ENCODE measurements at regions not wholly inside any gene's neighbourhood (a gene's known extent, or its start where the extent isn't known, plus 50 kb on each side); places are given as distances from the start of the nearest gene placed in this dataset.

DNA sequence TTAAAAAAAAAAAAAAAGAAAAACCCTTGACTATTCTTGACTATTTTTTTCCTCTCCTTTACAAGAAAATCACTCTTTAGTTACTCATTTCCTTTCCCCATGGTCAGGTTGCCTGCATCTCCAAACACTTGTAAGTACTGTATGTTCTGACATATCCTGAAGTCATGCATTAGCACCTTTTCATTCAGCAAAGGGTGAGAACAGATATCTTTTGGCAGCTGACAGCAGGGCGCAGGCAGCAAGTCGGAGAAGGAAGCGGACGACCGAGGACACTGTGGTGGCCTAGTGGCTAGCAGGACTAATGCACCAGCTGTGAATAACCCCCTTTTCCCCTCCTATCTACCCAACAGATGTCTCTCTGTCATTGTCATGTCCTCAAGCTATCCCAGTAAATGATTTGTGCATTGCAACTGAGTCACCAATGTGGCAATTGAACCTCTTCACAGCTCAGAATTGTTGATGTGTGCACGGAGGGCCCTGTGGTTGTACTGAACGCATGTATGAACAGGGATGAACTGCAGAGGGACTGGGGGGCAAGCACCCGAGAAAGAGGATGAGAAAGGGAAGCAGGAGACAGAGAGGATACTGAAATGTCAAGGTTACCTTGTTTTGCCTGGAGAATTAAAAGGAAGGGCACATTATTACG lies 996.0 kb upstream of the ARRDC3 start:
- TF ChIP-seq EZH2 (IDR thresholded peaks at IDR 0.05; ENCODE audit: borderline replicate concordance, insufficient read depth, low read length, poor library complexity, severe bottlenecking) (no peak), POLR2AphosphoS5 (IDR thresholded peaks at IDR 0.05) (no peak), EP300 (conservative IDR thresholded peaks at IDR 0.05; ENCODE audit: poor library complexity, severe bottlenecking) (no peak), TAF1 (IDR thresholded peaks at IDR 0.05; ENCODE audit: low read depth) (no peak), SMC3 (conservative IDR thresholded peaks at IDR 0.05; ENCODE audit: poor library complexity) (no peak), RAD21 (conservative IDR thresholded peaks at IDR 0.05) (no peak), MXI1 (conservative IDR thresholded peaks at IDR 0.05; ENCODE audit: poor library complexity, severe bottlenecking) (no peak)
- TF ChIP-seq, protein P1, sequence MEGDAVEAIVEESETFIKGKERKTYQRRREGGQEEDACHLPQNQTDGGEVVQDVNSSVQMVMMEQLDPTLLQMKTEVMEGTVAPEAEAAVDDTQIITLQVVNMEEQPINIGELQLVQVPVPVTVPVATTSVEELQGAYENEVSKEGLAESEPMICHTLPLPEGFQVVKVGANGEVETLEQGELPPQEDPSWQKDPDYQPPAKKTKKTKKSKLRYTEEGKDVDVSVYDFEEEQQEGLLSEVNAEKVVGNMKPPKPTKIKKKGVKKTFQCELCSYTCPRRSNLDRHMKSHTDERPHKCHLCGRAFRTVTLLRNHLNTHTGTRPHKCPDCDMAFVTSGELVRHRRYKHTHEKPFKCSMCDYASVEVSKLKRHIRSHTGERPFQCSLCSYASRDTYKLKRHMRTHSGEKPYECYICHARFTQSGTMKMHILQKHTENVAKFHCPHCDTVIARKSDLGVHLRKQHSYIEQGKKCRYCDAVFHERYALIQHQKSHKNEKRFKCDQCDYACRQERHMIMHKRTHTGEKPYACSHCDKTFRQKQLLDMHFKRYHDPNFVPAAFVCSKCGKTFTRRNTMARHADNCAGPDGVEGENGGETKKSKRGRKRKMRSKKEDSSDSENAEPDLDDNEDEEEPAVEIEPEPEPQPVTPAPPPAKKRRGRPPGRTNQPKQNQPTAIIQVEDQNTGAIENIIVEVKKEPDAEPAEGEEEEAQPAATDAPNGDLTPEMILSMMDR (IDR thresholded peaks at IDR 0.05; ENCODE audit: poor library complexity, severe bottlenecking): no peak
- TF ChIP-seq, protein P2, sequence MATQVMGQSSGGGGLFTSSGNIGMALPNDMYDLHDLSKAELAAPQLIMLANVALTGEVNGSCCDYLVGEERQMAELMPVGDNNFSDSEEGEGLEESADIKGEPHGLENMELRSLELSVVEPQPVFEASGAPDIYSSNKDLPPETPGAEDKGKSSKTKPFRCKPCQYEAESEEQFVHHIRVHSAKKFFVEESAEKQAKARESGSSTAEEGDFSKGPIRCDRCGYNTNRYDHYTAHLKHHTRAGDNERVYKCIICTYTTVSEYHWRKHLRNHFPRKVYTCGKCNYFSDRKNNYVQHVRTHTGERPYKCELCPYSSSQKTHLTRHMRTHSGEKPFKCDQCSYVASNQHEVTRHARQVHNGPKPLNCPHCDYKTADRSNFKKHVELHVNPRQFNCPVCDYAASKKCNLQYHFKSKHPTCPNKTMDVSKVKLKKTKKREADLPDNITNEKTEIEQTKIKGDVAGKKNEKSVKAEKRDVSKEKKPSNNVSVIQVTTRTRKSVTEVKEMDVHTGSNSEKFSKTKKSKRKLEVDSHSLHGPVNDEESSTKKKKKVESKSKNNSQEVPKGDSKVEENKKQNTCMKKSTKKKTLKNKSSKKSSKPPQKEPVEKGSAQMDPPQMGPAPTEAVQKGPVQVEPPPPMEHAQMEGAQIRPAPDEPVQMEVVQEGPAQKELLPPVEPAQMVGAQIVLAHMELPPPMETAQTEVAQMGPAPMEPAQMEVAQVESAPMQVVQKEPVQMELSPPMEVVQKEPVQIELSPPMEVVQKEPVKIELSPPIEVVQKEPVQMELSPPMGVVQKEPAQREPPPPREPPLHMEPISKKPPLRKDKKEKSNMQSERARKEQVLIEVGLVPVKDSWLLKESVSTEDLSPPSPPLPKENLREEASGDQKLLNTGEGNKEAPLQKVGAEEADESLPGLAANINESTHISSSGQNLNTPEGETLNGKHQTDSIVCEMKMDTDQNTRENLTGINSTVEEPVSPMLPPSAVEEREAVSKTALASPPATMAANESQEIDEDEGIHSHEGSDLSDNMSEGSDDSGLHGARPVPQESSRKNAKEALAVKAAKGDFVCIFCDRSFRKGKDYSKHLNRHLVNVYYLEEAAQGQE (IDR thresholded peaks at IDR 0.05; ENCODE audit: borderline replicate concordance): no peak
